ENCODE measurements at regions not wholly inside any gene's neighbourhood (a gene's known extent, or its start where the extent isn't known, plus 50 kb on each side); places are given as distances from the start of the nearest gene placed in this dataset.

DNA sequence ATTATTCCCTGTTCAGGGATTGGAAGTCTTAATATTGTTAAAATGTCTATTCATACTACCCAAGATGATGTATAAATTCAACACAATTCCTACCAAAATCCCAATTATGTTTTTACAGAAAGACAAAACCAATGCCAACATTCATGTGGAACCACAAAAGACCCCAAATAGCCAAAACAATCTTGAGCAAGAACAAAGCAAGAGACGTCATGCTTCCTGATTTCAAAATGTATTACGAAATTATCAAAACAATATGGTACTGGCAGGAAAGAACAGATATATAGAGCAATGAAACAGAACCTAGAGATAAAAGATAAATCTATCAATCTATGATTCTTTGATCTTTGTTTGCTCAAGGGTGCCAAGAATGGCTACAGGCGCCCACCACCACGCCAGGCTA is 237.9 kb downstream of the TAF11L14 start (continued):
- TF ChIP-seq, protein P1, sequence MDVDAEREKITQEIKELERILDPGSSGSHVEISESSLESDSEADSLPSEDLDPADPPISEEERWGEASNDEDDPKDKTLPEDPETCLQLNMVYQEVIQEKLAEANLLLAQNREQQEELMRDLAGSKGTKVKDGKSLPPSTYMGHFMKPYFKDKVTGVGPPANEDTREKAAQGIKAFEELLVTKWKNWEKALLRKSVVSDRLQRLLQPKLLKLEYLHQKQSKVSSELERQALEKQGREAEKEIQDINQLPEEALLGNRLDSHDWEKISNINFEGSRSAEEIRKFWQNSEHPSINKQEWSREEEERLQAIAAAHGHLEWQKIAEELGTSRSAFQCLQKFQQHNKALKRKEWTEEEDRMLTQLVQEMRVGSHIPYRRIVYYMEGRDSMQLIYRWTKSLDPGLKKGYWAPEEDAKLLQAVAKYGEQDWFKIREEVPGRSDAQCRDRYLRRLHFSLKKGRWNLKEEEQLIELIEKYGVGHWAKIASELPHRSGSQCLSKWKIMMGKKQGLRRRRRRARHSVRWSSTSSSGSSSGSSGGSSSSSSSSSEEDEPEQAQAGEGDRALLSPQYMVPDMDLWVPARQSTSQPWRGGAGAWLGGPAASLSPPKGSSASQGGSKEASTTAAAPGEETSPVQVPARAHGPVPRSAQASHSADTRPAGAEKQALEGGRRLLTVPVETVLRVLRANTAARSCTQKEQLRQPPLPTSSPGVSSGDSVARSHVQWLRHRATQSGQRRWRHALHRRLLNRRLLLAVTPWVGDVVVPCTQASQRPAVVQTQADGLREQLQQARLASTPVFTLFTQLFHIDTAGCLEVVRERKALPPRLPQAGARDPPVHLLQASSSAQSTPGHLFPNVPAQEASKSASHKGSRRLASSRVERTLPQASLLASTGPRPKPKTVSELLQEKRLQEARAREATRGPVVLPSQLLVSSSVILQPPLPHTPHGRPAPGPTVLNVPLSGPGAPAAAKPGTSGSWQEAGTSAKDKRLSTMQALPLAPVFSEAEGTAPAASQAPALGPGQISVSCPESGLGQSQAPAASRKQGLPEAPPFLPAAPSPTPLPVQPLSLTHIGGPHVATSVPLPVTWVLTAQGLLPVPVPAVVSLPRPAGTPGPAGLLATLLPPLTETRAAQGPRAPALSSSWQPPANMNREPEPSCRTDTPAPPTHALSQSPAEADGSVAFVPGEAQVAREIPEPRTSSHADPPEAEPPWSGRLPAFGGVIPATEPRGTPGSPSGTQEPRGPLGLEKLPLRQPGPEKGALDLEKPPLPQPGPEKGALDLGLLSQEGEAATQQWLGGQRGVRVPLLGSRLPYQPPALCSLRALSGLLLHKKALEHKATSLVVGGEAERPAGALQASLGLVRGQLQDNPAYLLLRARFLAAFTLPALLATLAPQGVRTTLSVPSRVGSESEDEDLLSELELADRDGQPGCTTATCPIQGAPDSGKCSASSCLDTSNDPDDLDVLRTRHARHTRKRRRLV (CRISPR knock-in tag; IDR thresholded peaks at IDR 0.05): no peak
- TF ChIP-seq ATM (IDR thresholded peaks at IDR 0.05; ENCODE audit: borderline replicate concordance) (no peak), ARHGAP35 (CRISPR knock-in tag; IDR thresholded peaks at IDR 0.05; ENCODE audit: borderline replicate concordance) (no peak), ZNF614 (CRISPR knock-in tag; IDR thresholded peaks at IDR 0.05; ENCODE audit: borderline replicate concordance) (no peak), ZNF136 (CRISPR knock-in tag; IDR thresholded peaks at IDR 0.05; ENCODE audit: low read depth) (no peak), FOSL2 (CRISPR knock-in tag; IDR thresholded peaks at IDR 0.05) (no peak), ZNF143 (CRISPR knock-in tag; IDR thresholded peaks at IDR 0.05) (no peak)
- TF ChIP-seq, protein P2, sequence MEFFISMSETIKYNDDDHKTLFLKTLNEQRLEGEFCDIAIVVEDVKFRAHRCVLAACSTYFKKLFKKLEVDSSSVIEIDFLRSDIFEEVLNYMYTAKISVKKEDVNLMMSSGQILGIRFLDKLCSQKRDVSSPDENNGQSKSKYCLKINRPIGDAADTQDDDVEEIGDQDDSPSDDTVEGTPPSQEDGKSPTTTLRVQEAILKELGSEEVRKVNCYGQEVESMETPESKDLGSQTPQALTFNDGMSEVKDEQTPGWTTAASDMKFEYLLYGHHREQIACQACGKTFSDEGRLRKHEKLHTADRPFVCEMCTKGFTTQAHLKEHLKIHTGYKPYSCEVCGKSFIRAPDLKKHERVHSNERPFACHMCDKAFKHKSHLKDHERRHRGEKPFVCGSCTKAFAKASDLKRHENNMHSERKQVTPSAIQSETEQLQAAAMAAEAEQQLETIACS (CRISPR knock-in tag; IDR thresholded peaks at IDR 0.05): no peak

DNA sequence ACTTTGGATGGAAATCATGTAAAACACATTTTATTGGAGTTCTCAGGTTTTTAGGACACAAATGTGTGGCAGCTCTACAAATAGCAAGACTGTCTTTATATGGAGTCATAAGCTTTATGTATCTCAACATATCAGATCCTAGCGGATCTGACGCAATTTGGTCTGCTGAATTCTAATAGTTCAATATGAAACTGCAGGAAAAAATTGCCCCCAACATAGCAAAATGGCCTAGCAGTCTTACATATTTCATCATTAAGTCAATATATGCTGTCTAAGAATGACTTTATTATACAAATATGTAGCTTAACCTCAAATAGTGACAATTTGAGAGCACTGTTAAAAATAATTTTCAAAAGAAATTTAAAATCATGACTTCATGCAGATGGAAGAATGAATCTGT is 244.3 kb downstream of the TAF11L14 start:
- POLR2A ChIA-PET: no interaction called here
- CTCF ChIA-PET (ENCODE audit: low intra/inter-chr PET ratio, low total read pairs): no interaction called here
- ATAC-seq: no peak
- intact Hi-C loops (cut with micrococcal nuclease; ENCODE audit: unreplicated experiment): no loop called here
- no peak for DNase-seq (ENCODE audit: low spot score)
- H4K20me1 ChIP-seq (ENCODE audit: insufficient read depth, low read length): no peaks in the 10 kb centered on the region
- no peak overlapping the region for H3K4me2 ChIP-seq (ENCODE audit: low read depth, low read length)
- peaks cover 88% of the 10 kb centered on the region for H3K9me3 ChIP-seq (ENCODE audit: low read length)
- no peaks in the 10 kb centered on the region for H3K4me1 ChIP-seq (ENCODE audit: insufficient read depth, low read length)
- H3K27me3 ChIP-seq (ENCODE audit: control insufficient read depth in 1 of 2, insufficient read depth in 2 of 2, low read length in 2 of 2): no peaks in the 10 kb centered on the region
- H3K79me2 ChIP-seq (ENCODE audit: insufficient read depth, low read length): no peaks in the 10 kb centered on the region
- BruUV-seq (replicated peaks): no TSS peak
- no peak overlapping the region for H3K27ac ChIP-seq (ENCODE audit: extremely low read length, insufficient read depth, low read length)
- 0% methylated on average over 2 of the region's 2 CpGs for WGBS (ENCODE audit: low lambda C conversion rate)
- in situ Hi-C loops (cut with HindIII; ENCODE audit: extremely low pct_ligation_motif_present, low pct_unique_long_range_greater_than_20kb): no loop called here
- no peak overlapping the region for H3K4me3 ChIP-seq (replicated peaks in 1 of 3; ENCODE audit: insufficient read depth in 1 of 3, low read depth in 2 of 3, low read length in 3 of 3)
- H3K9ac ChIP-seq (ENCODE audit: insufficient read depth, low read depth, low read length): no peak overlapping the region
- H2AFZ ChIP-seq (ENCODE audit: low read length): no peak overlapping the region
- no peaks in the 10 kb centered on the region for H3K36me3 ChIP-seq (replicated peaks in 1 of 2; ENCODE audit: control insufficient read depth in 1 of 2, insufficient read depth in 2 of 2, low read length in 2 of 2)
- no peak for FAIRE-seq
- no peak for TF ChIP-seq ZNF672 (CRISPR knock-in tag; IDR thresholded peaks at IDR 0.05)
- TF ChIP-seq ZEB1 (IDR thresholded peaks at IDR 0.05; ENCODE audit: insufficient replicate concordance, low read depth): no peak
- TF ChIP-seq ZNF468 (CRISPR knock-in tag; IDR thresholded peaks at IDR 0.05): no peak
- TF ChIP-seq REXO4 (CRISPR knock-in tag; IDR thresholded peaks at IDR 0.05; ENCODE audit: borderline replicate concordance): no peak
- TF ChIP-seq SPEN (CRISPR knock-in tag; IDR thresholded peaks at IDR 0.05; ENCODE audit: low read depth): no peak
- TF ChIP-seq, protein P3, sequence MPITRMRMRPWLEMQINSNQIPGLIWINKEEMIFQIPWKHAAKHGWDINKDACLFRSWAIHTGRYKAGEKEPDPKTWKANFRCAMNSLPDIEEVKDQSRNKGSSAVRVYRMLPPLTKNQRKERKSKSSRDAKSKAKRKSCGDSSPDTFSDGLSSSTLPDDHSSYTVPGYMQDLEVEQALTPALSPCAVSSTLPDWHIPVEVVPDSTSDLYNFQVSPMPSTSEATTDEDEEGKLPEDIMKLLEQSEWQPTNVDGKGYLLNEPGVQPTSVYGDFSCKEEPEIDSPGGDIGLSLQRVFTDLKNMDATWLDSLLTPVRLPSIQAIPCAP (CRISPR knock-in tag; IDR thresholded peaks at IDR 0.05; ENCODE audit: low read depth): no peak
- TF ChIP-seq, protein P4, sequence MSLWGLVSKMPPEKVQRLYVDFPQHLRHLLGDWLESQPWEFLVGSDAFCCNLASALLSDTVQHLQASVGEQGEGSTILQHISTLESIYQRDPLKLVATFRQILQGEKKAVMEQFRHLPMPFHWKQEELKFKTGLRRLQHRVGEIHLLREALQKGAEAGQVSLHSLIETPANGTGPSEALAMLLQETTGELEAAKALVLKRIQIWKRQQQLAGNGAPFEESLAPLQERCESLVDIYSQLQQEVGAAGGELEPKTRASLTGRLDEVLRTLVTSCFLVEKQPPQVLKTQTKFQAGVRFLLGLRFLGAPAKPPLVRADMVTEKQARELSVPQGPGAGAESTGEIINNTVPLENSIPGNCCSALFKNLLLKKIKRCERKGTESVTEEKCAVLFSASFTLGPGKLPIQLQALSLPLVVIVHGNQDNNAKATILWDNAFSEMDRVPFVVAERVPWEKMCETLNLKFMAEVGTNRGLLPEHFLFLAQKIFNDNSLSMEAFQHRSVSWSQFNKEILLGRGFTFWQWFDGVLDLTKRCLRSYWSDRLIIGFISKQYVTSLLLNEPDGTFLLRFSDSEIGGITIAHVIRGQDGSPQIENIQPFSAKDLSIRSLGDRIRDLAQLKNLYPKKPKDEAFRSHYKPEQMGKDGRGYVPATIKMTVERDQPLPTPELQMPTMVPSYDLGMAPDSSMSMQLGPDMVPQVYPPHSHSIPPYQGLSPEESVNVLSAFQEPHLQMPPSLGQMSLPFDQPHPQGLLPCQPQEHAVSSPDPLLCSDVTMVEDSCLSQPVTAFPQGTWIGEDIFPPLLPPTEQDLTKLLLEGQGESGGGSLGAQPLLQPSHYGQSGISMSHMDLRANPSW (CRISPR knock-in tag; IDR thresholded peaks at IDR 0.05; ENCODE audit: borderline replicate concordance): no peak

Data from HepG2 (cell line).